Cardiac fibroblast (primary cell): ENCODE measurements at regions not wholly inside any gene's neighbourhood (a gene's known extent, or its start where the extent isn't known, plus 50 kb on each side); places are given as distances from the start of the nearest gene placed in this dataset.
"Not testable (repeated sequence)": the region's sequence is repeated elsewhere in the genome, so short reads cannot be mapped to it uniquely, and the experiment has no call there.

Experiments
- DNase-seq, 2 donors: peaks; one replicate each; pipeline versions ENCODE4 v3.0.0 to v3.0.0-alpha.2; 2010; ENCODE audit warnings: low read depth in 2 of 2
- H3K4me3 ChIP-seq, 2 donors: replicated peaks in 1 of 2; 1 replicate in 1 of 2; 2 replicates in 1 of 2; pipeline ENCODE4 v1.5.1; 2011; ENCODE audit warnings: low read depth in 2 of 2, low read length in 2 of 2, mild to moderate bottlenecking in 2 of 2, moderate library complexity in 1 of 2
- CTCF ChIP-seq: IDR thresholded peaks from one replicate; pipeline ENCODE4 v1.5.1; 2011; ENCODE audit warnings: low read depth, mild to moderate bottlenecking, low read length, inconsistent platforms

- H3K4me3 ChIP-seq: no peak overlapping the region
- no peak for TF ChIP-seq CTCF
- DNase-seq: no peak
These were observed 109.7 kb upstream of the CCDC28A start for GRCh38 chr6:138663892-138664291.

GRCh38 chr6:138664745-138665144, 108.8 kb upstream of the CCDC28A start:
- no peak overlapping the region for H3K4me3 ChIP-seq
- no peak for TF ChIP-seq CTCF
- no peak for DNase-seq

- peak in 1 of 2 donors; percentile 39 for DNase-seq
- no peak overlapping the region for H3K4me3 ChIP-seq
- no peak for TF ChIP-seq CTCF
These were observed 106.9 kb upstream of the CCDC28A start for GRCh38 chr6:138666636-138667035.

GRCh38 chr6:138667408-138667807, 106.2 kb upstream of the CCDC28A start:
- H3K4me3 ChIP-seq: no peak overlapping the region
- DNase-seq: no peak
- TF ChIP-seq CTCF: no peak

- no peak overlapping the region for H3K4me3 ChIP-seq
- no peak for DNase-seq
- TF ChIP-seq CTCF: no peak
These were observed 102.2 kb upstream of the CCDC28A start for GRCh38 chr6:138671351-138671750.

GRCh38 chr6:138673346-138674014, 100.1 kb upstream of the CCDC28A start:
- peak; percentile 16 to 45 for DNase-seq
- H3K4me3 ChIP-seq: no peak overlapping the region
- no peak for TF ChIP-seq CTCF

- not testable (repeated sequence) for DNase-seq, H3K4me3 ChIP-seq
These were observed 99.1 kb upstream of the CCDC28A start for GRCh38 chr6:138674444-138674843.
